ENCODE measurements at regions not wholly inside any gene's neighbourhood (a gene's known extent, or its start where the extent isn't known, plus 50 kb on each side); places are given as distances from the start of the nearest gene placed in this dataset.

GRCh38 chr2:235201756-235202155 is 249.9 kb downstream of the SH3BP4 start:
- TF ChIP-seq POLR2AphosphoS5 (IDR thresholded peaks at IDR 0.05; ENCODE audit: low read depth, low read length) (no peak), SUZ12 (IDR thresholded peaks at IDR 0.05; ENCODE audit: low read length) (no peak), EZH2 (IDR thresholded peaks at IDR 0.05; ENCODE audit: low read depth, low read length, severe bottlenecking) (no peak), POLR2A (IDR thresholded peaks at IDR 0.05; ENCODE audit: control extremely low read depth in 1 of 2, low read depth in 2 of 2, low read length in 2 of 2) (no peak), CTCF (IDR thresholded peaks at IDR 0.05; ENCODE audit: control extremely low read depth in 1 of 3, insufficient read depth in 1 of 3, low read depth in 1 of 3, low read length in 3 of 3) (no peak)
